AG20443 (cell line): ENCODE measurements at regions not wholly inside any gene's neighbourhood (a gene's known extent, or its start where the extent isn't known, plus 50 kb on each side); places are given as distances from the start of the nearest gene placed in this dataset.

Source experiments
- DNase-seq: peaks from one replicate; pipeline ENCODE4 v3.0.0; 2012; ENCODE audit warnings: low spot score, mixed read lengths

GRCh38 chr2:144280009-144280408, 239.9 kb downstream of the ZEB2 start:
- DNase-seq, result no peak

GRCh38 chr2:144279165-144279564, 240.8 kb downstream of the ZEB2 start:
- no peak for DNase-seq

GRCh38 chr2:144277622-144278354, 242.1 kb downstream of the ZEB2 start:
- DNase-seq, result no peak

- DNase-seq, result no peak
Measured at GRCh38 chr2:144275340-144275739, 244.6 kb downstream of the ZEB2 start.

- no peak for DNase-seq
Measured at GRCh38 chr2:144274131-144274530, 245.8 kb downstream of the ZEB2 start.

GRCh38 chr2:144270951-144271350, 249.0 kb downstream of the ZEB2 start:
- DNase-seq, result no peak

- DNase-seq, result no peak
Measured at GRCh38 chr2:144268036-144268678, 251.8 kb downstream of the ZEB2 start.

- DNase-seq, result no peak
Measured at GRCh38 chr2:144267239-144267638, 252.7 kb downstream of the ZEB2 start.

GRCh38 chr2:144265654-144266053, 254.3 kb downstream of the ZEB2 start:
- DNase-seq, result no peak

GRCh38 chr2:144261966-144262365, 258.0 kb downstream of the ZEB2 start:
- DNase-seq, result no peak

- no peak for DNase-seq
Measured at GRCh38 chr2:144261336-144261735, 258.6 kb downstream of the ZEB2 start.

- no peak for DNase-seq
Measured at GRCh38 chr2:144259332-144259731, 260.6 kb downstream of the ZEB2 start.

GRCh38 chr2:144258154-144258553, 261.8 kb downstream of the ZEB2 start:
- DNase-seq, result no peak

GRCh38 chr2:144256996-144257707, 262.8 kb downstream of the ZEB2 start:
- DNase-seq, result peak; percentile 59

- DNase-seq, result no peak
Measured at GRCh38 chr2:144254342-144255235, 265.3 kb downstream of the ZEB2 start.

GRCh38 chr2:144253743-144254142, 266.2 kb downstream of the ZEB2 start:
- no peak for DNase-seq

- DNase-seq, result no peak
Measured at GRCh38 chr2:144252694-144253093, 267.2 kb downstream of the ZEB2 start.

- DNase-seq, result peak; percentile 31
Measured at GRCh38 chr2:144249035-144249637, 270.8 kb downstream of the ZEB2 start.

- no peak for DNase-seq
Measured at GRCh38 chr2:144248350-144249034, 271.4 kb downstream of the ZEB2 start.

- no peak for DNase-seq
Measured at GRCh38 chr2:144244938-144245337, 275.0 kb downstream of the ZEB2 start.

- DNase-seq, result no peak
Measured at GRCh38 chr2:144242311-144242710, 277.6 kb downstream of the ZEB2 start.
